Natural killer cell (primary cell): ENCODE measurements at regions not wholly inside any gene's neighbourhood (a gene's known extent, or its start where the extent isn't known, plus 50 kb on each side); places are given as distances from the start of the nearest gene placed in this dataset.

Experiments used
- ATAC-seq, 3 donors: fragments of 150-1000 bp in 2 of 3; fragments of 200-7000 bp in 1 of 3; cut with Tn5 transposase; 1 replicate in 1 of 3; 2 replicates in 2 of 3; pipeline ENCODE4 v1.10.0; 2021; ENCODE audit warnings: mild to moderate bottlenecking in 2 of 3, moderate library complexity in 2 of 3
- DNase-seq, 2 donors: peaks; one replicate each; pipeline versions ENCODE4 v3.0.0 to v3.0.0-alpha.2; 2013 to 2021; ENCODE audit warnings: mixed read lengths in 1 of 2
- H3K27ac ChIP-seq: one replicate; pipeline ENCODE4 v1.5.1; 2013; ENCODE audit warnings: mild to moderate bottlenecking, low read length
- H3K27me3 ChIP-seq: one replicate; pipeline ENCODE4 v1.6.1; 2013; ENCODE audit warnings: low read length; ENCODE audit not compliant: control insufficient read depth, insufficient read depth
- H3K36me3 ChIP-seq: one replicate; pipeline ENCODE4 v1.6.1; 2013; ENCODE audit warnings: low read length; ENCODE audit not compliant: control insufficient read depth, insufficient read depth
- H3K4me1 ChIP-seq: one replicate; pipeline ENCODE4 v1.6.1; 2013; ENCODE audit warnings: low read length; ENCODE audit not compliant: control insufficient read depth, insufficient read depth
- H3K4me3 ChIP-seq: one replicate; pipeline ENCODE4 v1.5.1; 2013; ENCODE audit warnings: low read length
- H3K9me3 ChIP-seq: one replicate; pipeline ENCODE4 v1.6.1; 2013; ENCODE audit warnings: low read length; ENCODE audit not compliant: control insufficient read depth, insufficient read depth
- H3K27ac Mint-ChIP-seq, 2 donors: one replicate each; pipeline ENCODE4 v1.8.0; 2022; ENCODE audit warnings: mild to moderate bottlenecking in 2 of 2, mixed read lengths in 2 of 2, moderate library complexity in 1 of 2
- H3K27me3 Mint-ChIP-seq, 2 donors: one replicate each; pipeline ENCODE4 v1.8.0; 2022; ENCODE audit warnings: low read depth in 2 of 2, mixed read lengths in 2 of 2
- H3K36me3 Mint-ChIP-seq: one replicate; pipeline ENCODE4 v1.8.0; 2022; ENCODE audit warnings: mixed read lengths
- H3K4me1 Mint-ChIP-seq, 2 donors: one replicate each; pipeline ENCODE4 v1.8.0; 2022; ENCODE audit warnings: mixed read lengths in 2 of 2
- H3K4me3 Mint-ChIP-seq: one replicate; pipeline ENCODE4 v1.8.0; 2022; ENCODE audit warnings: mild to moderate bottlenecking, moderate library complexity, mixed read lengths
- H3K9me3 Mint-ChIP-seq, 2 donors: one replicate each; pipeline ENCODE4 v1.8.0; 2022; ENCODE audit warnings: mixed read lengths in 2 of 2
- WGBS: methylation state at CpG from one replicate; pipeline ENCODE4 v1.1.7; 2013; ENCODE audit warnings: missing lambda C conversion rate; ENCODE audit not compliant: insufficient coverage; 5-methylcytosine and 5-hydroxymethylcytosine counted together
- intact Hi-C: fragments of 100-400 bp; cut with micrococcal nuclease; formaldehyde crosslinking; loops from one replicate; pipeline ENCODE4 v1.14.2; 2022
- TF ChIP-seq, protein P1 (sequence below): fragments of 200-600 bp; IDR thresholded peaks from one replicate; pipeline ENCODE4 v1.8.0; 2022; ENCODE audit warnings: antibody characterized with exemption

DNA sequence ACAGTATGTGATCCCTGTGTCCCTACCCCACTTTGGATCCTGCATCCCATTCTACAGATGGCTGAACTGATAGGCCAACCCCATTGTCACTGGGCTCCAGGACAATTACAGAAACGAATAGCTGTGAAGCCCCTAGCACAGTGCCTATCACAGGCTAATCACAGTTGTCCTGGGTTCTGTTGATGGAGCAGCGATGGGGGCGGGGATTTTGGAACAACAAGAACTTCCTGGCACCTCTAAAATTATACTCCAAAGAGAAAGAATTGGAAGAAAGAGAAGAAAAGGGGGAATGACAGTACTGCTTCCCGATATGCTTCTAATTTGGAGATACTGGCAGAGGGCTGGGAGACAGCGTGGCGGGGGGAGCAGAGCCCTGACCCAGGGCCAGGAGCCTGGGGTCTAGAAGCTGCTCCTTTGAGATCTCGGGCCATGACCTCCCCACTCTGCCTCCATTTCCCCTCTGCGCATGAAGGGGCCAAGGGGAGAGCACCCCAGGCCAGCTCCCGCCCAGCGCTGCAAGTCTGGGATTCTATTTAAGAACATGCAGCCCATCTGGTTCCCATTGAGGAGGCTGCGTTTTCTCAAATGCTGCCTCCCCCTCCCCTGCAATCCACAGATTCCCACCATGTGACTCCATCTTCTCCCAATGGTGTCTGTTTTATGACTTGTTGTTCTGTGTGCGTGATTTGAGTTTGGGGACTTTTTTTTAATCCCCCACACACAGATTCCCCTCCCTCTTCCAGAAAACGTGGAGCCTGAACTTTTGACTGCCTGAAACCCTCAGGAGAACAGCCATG lies 202.7 kb downstream of the CYP26B1 start:
- 80% methylated on average over 11 of the region's 13 CpGs for WGBS
- Mint-ChIP-seq H3K4me3 (no peak overlapping the region), H3K9me3 (no peaks in the 10 kb centered on the region), H3K36me3 (no peaks in the 10 kb centered on the region), H3K27me3 (peaks cover 0 to 3% of the 10 kb centered on the region in 2 donors), H3K4me1 (no peaks in the 10 kb centered on the region), H3K27ac (no peak overlapping the region)
- Histone ChIP-seq H3K4me3 (no peak overlapping the region), H3K27ac (no peak overlapping the region), H3K4me1 (no peaks in the 10 kb centered on the region), H3K36me3 (no peaks in the 10 kb centered on the region), H3K27me3 (no peaks in the 10 kb centered on the region), H3K9me3 (no peaks in the 10 kb centered on the region)
- DNase-seq (no peak), ATAC-seq (no peak)
- intact Hi-C loops, result no loop called here
- TF ChIP-seq, protein P1, sequence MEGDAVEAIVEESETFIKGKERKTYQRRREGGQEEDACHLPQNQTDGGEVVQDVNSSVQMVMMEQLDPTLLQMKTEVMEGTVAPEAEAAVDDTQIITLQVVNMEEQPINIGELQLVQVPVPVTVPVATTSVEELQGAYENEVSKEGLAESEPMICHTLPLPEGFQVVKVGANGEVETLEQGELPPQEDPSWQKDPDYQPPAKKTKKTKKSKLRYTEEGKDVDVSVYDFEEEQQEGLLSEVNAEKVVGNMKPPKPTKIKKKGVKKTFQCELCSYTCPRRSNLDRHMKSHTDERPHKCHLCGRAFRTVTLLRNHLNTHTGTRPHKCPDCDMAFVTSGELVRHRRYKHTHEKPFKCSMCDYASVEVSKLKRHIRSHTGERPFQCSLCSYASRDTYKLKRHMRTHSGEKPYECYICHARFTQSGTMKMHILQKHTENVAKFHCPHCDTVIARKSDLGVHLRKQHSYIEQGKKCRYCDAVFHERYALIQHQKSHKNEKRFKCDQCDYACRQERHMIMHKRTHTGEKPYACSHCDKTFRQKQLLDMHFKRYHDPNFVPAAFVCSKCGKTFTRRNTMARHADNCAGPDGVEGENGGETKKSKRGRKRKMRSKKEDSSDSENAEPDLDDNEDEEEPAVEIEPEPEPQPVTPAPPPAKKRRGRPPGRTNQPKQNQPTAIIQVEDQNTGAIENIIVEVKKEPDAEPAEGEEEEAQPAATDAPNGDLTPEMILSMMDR, result no peak

DNA sequence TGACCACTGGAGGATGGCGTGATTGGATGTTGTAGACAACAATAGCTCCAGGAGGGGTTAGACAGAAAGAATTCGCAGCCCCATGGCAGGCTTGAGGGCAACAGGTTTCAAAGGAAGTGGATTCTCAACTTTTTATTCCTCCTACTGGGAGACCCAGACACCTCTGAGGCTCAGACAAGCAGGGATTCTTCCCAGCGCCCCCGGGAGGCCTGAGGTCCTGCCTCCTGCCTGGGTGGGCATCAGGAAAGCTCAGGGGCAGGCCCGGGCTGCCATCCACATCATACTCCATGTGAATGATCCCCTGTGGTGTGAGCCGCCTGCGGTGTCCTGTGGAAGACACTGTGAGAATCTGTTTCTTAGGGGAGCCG lies 203.5 kb downstream of the CYP26B1 start:
- H3K36me3 ChIP-seq, result no peaks in the 10 kb centered on the region
- no peak overlapping the region for H3K27ac ChIP-seq
- H3K9me3 ChIP-seq, result no peaks in the 10 kb centered on the region
- DNase-seq (no peak), ATAC-seq (no peak)
- H3K9me3 Mint-ChIP-seq, result no peaks in the 10 kb centered on the region
- TF ChIP-seq, protein P1, result no peak
- intact Hi-C loops, result no loop called here
- H3K4me1 ChIP-seq, result no peaks in the 10 kb centered on the region
- no peaks in the 10 kb centered on the region for H3K27me3 ChIP-seq
- H3K4me1 Mint-ChIP-seq, result no peaks in the 10 kb centered on the region
- H3K36me3 Mint-ChIP-seq, result no peaks in the 10 kb centered on the region
- H3K4me3 ChIP-seq, result no peak overlapping the region
- H3K27me3 Mint-ChIP-seq, result peaks cover 0 to 3% of the 10 kb centered on the region in 2 donors
- 73% methylated on average over 7 of the region's 8 CpGs for WGBS
- no peak overlapping the region for H3K4me3 Mint-ChIP-seq
- no peak overlapping the region for H3K27ac Mint-ChIP-seq

DNA sequence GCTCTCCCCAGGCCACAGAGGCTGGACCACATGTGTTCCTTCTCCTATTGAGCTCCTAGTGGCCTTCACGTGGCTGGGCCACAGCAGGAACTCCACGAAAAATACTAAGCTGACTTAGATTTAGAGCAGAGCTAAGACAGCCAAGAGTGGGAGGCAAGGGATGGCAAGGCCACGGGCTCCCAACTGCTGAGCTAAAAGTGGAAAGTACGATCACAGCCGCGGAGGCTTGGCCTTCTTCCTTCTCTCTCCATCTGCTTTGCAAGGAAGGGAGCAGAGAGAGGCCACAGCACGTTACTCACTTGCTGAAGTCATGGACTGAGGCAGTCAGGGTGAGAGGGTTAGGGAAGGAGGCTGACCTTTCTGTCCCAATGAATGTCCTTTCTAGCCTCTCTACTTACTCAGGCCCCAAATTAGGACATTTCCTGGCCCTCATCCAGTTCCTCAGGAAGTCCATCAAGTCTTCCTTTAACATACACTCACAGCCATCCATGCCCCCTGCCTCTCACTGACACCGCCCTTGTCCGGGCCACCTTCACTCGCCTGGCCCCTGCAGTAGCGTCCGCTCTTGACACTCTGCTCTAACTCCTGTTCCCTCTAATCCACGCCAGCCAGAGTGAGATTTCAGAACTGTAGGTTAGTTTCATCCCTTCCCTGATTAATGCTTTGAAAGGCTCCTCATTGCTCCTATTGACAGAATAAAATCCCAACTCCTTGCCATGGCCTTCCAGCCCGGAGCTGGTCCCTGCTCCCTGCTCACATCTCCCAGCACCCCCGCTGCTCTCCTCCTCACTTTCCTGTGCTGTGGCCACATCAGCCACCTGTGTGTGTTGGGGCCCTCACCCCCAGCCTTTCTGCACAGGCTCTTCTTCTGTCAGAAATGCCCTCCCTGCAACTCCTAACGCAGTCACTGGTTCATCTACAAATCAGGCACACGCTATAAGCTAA lies 204.2 kb downstream of the CYP26B1 start:
- WGBS, result 91% methylated on average over 16 of the region's 17 CpGs

More for the DNA sequence above, 204.2 kb downstream of the CYP26B1 start:
- TF ChIP-seq, protein P1, result no peak
- H3K36me3 ChIP-seq, result no peaks in the 10 kb centered on the region
- H3K4me1 ChIP-seq, result no peaks in the 10 kb centered on the region
- no peak overlapping the region for H3K27ac ChIP-seq
- no peaks in the 10 kb centered on the region for H3K27me3 ChIP-seq
- H3K4me3 ChIP-seq, result no peak overlapping the region
- Mint-ChIP-seq H3K4me1 (no peaks in the 10 kb centered on the region), H3K9me3 (no peaks in the 10 kb centered on the region), H3K27ac (no peak overlapping the region), H3K36me3 (no peaks in the 10 kb centered on the region), H3K27me3 (peaks cover 0 to 3% of the 10 kb centered on the region in 2 donors), H3K4me3 (no peak overlapping the region)
- DNase-seq (no peak), ATAC-seq (no peak)
- intact Hi-C loops, result no loop called here
- H3K9me3 ChIP-seq, result no peaks in the 10 kb centered on the region
